ENCODE measurements at regions not wholly inside any gene's neighbourhood (a gene's known extent, or its start where the extent isn't known, plus 50 kb on each side); places are given as distances from the start of the nearest gene placed in this dataset.
"Not testable (repeated sequence)": the region's sequence is repeated elsewhere in the genome, so short reads cannot be mapped to it uniquely, and the experiment has no call there.

DNA sequence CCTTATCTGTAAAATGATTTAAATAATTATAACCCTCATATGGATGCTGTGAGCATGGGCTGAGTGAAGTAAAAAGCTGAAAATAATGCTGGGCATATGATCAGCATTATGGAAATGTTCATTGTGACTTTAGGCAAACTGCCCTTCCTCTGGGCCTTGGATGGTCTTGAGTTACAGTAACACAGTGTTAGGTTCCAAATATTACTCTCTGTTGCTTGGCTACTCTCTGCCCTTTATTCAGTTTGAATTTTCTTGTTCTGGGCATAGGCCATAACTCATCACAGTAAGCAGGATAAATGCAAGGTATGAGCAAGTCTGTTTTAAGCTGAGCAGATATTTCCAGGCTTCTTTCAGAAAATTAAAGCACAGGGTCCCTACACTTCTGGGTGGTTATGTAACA is 868.0 kb downstream of the KCNMA1 start:
- ChIA-PET CTCF (no interaction called here), POLR2A (no interaction called here)
- Mint-ChIP-seq H3K27ac (ENCODE audit: unreplicated experiment) (no peak overlapping the region), H3K9me3 (ENCODE audit: unreplicated experiment) (no peaks in the 10 kb centered on the region), H3K36me3 (ENCODE audit: insufficient read depth, unreplicated experiment) (no peaks in the 10 kb centered on the region), H3K4me3 (ENCODE audit: unreplicated experiment) (no peak overlapping the region), H3K4me1 (ENCODE audit: low read depth, unreplicated experiment) (no peaks in the 10 kb centered on the region), H3K27me3 (ENCODE audit: insufficient read depth, unreplicated experiment) (no peaks in the 10 kb centered on the region)
- TF ChIP-seq CTCF (IDR thresholded peaks at IDR 0.05; ENCODE audit: insufficient read depth in 1 of 2, low read depth in 1 of 2, low read length in 1 of 2, severe bottlenecking in 1 of 2, unreplicated experiment in 1 of 2): no peak
- Histone ChIP-seq H3K9me3 (peaks cover 3% of the 10 kb centered on the region; the same call in 1 of the 2 replicates), H3K27me3 (replicated peaks; ENCODE audit: control insufficient read depth, insufficient read depth, low read length) (no peaks in the 10 kb centered on the region), H3K4me3 (ENCODE audit: low read depth, low read length) (no peak overlapping the region), H3K36me3 (ENCODE audit: control insufficient read depth, insufficient read depth, low read length) (no peaks in the 10 kb centered on the region), H3K4me1 (no peaks in the 10 kb centered on the region)
- no peak for DNase-seq
- intact Hi-C loops (cut with micrococcal nuclease; ENCODE audit: unreplicated experiment): no loop called here
- no TSS peak for BruUV-seq (replicated peaks)

DNA sequence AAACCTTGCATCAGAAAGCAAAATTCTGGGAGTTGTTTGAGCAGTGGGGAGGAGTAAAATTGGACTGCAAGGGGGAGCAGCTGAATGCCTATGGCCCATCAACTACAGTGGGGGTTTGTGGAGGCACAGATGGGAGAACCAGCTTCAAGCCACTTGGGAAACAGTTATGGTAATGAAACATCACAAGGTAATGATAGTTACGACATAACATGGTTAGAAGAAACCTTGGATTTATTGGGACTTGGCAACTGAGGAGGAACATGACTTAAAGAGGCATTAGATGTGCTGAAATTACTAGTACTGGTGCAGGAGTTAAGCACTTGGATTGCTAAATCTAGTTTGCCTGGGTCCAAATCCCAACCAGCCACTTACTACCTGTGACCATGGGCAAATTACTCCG is 868.4 kb downstream of the KCNMA1 start:
- Mint-ChIP-seq H3K4me1 (ENCODE audit: low read depth, unreplicated experiment) (no peaks in the 10 kb centered on the region), H3K27me3 (ENCODE audit: insufficient read depth, unreplicated experiment) (no peaks in the 10 kb centered on the region), H3K9me3 (ENCODE audit: unreplicated experiment) (no peaks in the 10 kb centered on the region), H3K36me3 (ENCODE audit: insufficient read depth, unreplicated experiment) (no peaks in the 10 kb centered on the region), H3K4me3 (ENCODE audit: unreplicated experiment) (no peak overlapping the region), H3K27ac (ENCODE audit: unreplicated experiment) (no peak overlapping the region)
- Histone ChIP-seq H3K4me3 (ENCODE audit: low read depth, low read length) (no peak overlapping the region), H3K9me3 (no peaks in the 10 kb centered on the region), H3K27me3 (replicated peaks; ENCODE audit: control insufficient read depth, insufficient read depth, low read length) (no peaks in the 10 kb centered on the region), H3K36me3 (ENCODE audit: control insufficient read depth, insufficient read depth, low read length) (no peaks in the 10 kb centered on the region), H3K4me1 (no peaks in the 10 kb centered on the region)
- intact Hi-C loops (cut with micrococcal nuclease; ENCODE audit: unreplicated experiment): no loop called here
- no peak for DNase-seq
- no TSS peak for BruUV-seq (replicated peaks)
- ChIA-PET POLR2A (no interaction called here), CTCF (no interaction called here)
- TF ChIP-seq CTCF (IDR thresholded peaks at IDR 0.05; ENCODE audit: insufficient read depth in 1 of 2, low read depth in 1 of 2, low read length in 1 of 2, severe bottlenecking in 1 of 2, unreplicated experiment in 1 of 2): no peak

DNA sequence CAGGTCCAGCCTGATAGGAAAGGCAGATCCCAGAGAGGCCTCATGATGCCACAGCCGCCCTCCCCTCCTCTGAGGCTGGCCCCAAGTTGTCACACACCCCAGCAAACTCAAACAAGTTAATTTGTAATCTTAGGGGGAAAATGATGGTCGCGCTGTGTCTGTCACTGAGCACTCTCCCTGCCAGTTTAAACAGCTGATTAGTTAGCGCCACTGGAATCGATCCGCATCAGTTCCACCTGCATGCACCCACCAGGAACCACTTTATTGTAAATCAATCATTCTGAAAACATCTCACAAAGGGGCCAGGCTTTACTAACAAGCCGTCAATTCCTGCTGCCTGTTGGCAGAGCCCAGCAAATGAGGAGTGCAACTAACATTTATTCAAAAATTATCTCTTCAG is 870.9 kb downstream of the KCNMA1 start:
- Histone ChIP-seq H3K4me1 (no peaks in the 10 kb centered on the region), H3K4me3 (ENCODE audit: low read depth, low read length) (no peak overlapping the region), H3K36me3 (ENCODE audit: control insufficient read depth, insufficient read depth, low read length) (no peaks in the 10 kb centered on the region), H3K27me3 (replicated peaks; ENCODE audit: control insufficient read depth, insufficient read depth, low read length) (no peaks in the 10 kb centered on the region), H3K9me3 (no peaks in the 10 kb centered on the region)
- DNase-seq: no peak
- Mint-ChIP-seq H3K4me1 (ENCODE audit: low read depth, unreplicated experiment) (no peaks in the 10 kb centered on the region), H3K36me3 (ENCODE audit: insufficient read depth, unreplicated experiment) (no peaks in the 10 kb centered on the region), H3K4me3 (ENCODE audit: unreplicated experiment) (no peak overlapping the region), H3K27ac (ENCODE audit: unreplicated experiment) (no peak overlapping the region), H3K27me3 (ENCODE audit: insufficient read depth, unreplicated experiment) (peaks cover 4% of the 10 kb centered on the region), H3K9me3 (ENCODE audit: unreplicated experiment) (no peaks in the 10 kb centered on the region)
- no peak for TF ChIP-seq CTCF (IDR thresholded peaks at IDR 0.05; ENCODE audit: insufficient read depth in 1 of 2, low read depth in 1 of 2, low read length in 1 of 2, severe bottlenecking in 1 of 2, unreplicated experiment in 1 of 2)
- BruUV-seq (replicated peaks): no TSS peak
- intact Hi-C loops (cut with micrococcal nuclease; ENCODE audit: unreplicated experiment): no loop called here
- CTCF ChIA-PET: no interaction called here
- POLR2A ChIA-PET: no interaction called here

GRCh38 chr10:76764921-76765320 is 872.7 kb downstream of the KCNMA1 start:
- H3K36me3 ChIP-seq (ENCODE audit: control insufficient read depth, insufficient read depth, low read length); H3K27ac Mint-ChIP-seq (ENCODE audit: unreplicated experiment); H3K4me3 ChIP-seq (ENCODE audit: low read depth, low read length); DNase-seq; intact Hi-C loops (cut with micrococcal nuclease; ENCODE audit: unreplicated experiment); H3K9me3 Mint-ChIP-seq (ENCODE audit: unreplicated experiment); H3K4me1 ChIP-seq; H3K27me3 Mint-ChIP-seq (ENCODE audit: insufficient read depth, unreplicated experiment); H3K4me1 Mint-ChIP-seq (ENCODE audit: low read depth, unreplicated experiment); H3K9me3 ChIP-seq; POLR2A ChIA-PET; H3K27me3 ChIP-seq (replicated peaks; ENCODE audit: control insufficient read depth, insufficient read depth, low read length); H3K4me3 Mint-ChIP-seq (ENCODE audit: unreplicated experiment); BruUV-seq (replicated peaks); CTCF ChIA-PET; H3K36me3 Mint-ChIP-seq (ENCODE audit: insufficient read depth, unreplicated experiment): not testable (repeated sequence)

Data from Caco-2 (cell line).